GM19395 (cell line): ENCODE measurements at regions not wholly inside any gene's neighbourhood (a gene's known extent, or its start where the extent isn't known, plus 50 kb on each side); places are given as distances from the start of the nearest gene placed in this dataset.
A peak's percentile ranks its signal among the peaks of the same experiment; 100 is the strongest.

Source experiments
- ATAC-seq: cut with Tn5 transposase; IDR thresholded peaks from one replicate; pipeline ENCODE4 v1.9.1; 2021; ENCODE audit warnings: mild to moderate bottlenecking, moderate library complexity; ENCODE audit not compliant: unreplicated experiment

- no peak for ATAC-seq
Observed at GRCh38 chr2:102950371-102950946, 188.6 kb downstream of the TMEM182 start.

- ATAC-seq: no peak
Observed at GRCh38 chr2:102951249-102951648, 189.4 kb downstream of the TMEM182 start.

DNA sequence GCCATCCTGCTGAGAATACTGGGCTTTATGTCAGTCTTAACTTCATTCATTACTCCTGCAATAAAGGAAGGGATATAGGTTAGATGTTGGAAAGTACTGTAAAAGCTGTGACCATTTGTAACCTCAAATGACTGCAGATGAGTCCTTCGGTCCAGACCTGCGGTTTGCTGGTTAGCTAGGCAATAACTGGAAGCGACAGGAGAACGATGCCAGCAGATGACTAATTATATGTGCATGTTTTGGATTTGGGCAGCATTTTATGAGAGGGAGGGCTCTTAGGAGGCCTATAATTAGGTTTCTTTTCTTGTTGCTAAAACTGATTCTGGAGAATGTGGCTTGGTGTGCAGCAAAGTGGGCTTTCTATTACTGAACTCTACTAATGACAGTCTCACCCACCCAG is 205.6 kb downstream of the TMEM182 start:
- ATAC-seq: no peak

DNA sequence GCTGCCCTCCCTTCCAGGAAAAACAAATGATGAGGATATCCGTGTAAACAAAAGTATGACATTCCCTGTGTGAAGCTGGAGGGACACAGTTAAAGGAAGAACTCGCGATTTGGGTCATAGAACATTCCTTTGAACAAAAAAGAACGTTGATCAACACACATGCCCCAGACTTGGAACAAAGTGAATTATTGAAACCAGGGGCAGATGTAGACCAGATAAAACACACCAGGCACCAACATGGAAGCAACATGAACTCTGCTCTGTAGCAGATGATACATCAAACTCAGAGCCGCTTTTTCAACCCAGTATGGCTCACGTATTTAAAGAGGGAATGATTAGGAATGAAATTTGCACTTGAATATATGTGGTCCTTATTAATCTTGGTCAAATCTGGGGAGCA is 206.5 kb downstream of the TMEM182 start:
- ATAC-seq: no peak

DNA sequence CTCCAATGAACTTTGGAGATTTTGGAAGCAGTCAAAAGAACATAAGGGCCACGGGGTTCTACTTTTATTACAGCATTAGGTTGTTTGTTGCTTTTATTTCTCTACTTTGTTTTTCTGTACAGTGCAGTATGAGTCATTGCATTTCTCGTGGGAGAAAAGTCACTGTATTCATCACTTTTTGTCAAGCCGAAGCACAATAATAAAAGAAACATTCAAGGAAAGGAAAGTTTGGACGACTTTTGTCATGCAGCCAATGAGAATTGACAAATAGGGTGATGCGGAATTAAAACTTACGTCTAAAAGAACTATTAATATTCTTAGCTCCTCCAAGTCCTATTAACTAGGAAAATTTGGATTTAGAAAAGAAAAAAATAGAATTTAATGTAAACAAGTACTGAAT is 209.9 kb downstream of the TMEM182 start:
- no peak for ATAC-seq

DNA sequence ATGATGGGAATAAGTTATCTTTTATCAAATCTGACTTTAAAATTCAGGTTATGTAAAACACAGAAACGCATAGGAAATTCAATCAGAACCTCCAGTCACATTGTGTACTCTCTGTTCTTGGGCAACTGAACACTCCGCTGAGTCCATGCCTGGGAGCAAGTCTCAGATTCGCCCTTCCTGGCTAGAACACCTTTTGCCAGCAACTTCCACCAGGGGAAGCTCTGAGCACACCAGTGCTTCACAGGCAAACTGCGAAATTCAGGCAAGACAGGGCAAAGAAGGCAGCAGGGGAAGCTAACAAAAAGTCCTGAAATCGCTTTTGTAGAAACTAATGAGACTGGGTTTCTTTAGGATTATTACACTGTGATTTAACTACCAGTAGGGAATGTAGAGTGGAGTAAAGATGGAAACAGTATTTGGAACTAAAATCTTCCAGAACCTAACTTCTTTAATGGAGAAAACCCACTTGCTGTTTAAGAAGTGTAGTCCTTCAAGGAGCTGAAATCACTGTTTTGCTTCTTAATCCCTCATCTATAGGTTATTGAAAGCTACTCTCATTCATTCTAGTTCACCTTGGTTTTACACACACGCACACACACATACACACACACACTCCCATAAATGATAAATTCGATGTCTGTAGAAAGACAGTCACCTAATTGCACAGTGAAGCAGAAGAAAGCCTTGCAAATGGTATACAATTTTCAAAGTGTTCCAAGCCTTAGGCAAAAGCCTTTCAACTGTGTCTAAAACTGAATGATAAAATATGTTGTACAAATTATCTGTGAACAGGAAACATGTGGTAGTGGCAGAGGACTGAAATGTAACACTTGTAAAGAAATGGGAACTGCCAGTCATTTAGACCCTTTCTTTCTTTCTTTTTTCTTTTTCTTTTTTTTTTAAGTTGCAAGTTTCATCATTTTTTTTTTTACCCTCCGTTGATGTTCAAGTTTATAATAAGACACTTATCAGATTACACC is 214.5 kb downstream of the TMEM182 start:
- peak; percentile 65 for ATAC-seq

DNA sequence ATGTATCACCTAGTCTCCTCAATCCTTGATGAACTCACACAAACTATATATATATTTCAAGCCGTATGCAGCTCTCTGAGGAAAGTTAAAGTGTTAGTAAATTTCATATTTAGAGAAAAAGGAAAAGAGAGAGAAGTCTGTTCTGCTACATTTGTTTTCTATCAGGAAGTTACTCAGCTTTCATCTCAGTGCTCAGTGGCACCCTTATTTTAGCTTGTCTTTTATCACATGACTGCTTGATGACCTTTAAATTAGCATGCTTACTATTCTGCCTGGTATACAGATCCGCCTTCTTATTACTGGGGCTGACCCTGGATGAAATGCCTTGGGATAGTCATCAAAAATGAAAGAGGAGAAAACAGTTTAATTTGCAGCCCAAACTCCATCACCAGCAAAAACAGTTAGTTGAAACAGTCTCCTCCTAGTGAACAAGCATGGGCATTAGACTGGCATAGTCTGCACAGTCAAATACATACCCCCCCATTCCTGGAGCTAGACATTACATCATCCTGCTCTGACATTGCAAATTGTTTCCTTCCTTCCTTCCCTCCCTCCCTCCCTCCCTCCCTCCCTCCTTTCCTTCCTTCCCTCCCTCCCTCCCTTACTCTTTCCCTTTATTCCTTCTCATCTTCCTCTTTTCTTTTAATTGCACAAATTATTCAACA is 215.7 kb downstream of the TMEM182 start:
- ATAC-seq: no peak

DNA sequence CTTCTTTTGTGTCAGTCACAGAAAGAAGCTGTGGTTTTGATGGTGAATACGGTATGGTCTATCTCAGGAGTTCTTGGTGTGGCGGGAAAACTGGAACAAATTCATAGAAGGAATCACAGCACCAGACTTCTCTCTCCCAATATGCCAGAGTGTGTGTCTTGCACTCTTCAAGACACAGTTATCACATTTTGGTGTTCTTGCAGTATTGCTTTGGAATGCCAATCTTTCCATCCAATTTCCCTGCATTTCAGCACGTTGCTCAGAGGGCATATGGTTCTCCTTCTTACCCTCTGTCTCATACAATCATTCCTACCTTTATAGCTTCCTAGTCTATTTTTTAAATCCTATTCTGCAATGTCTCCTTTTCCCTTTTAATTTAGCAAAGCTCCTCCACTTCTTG is 216.3 kb downstream of the TMEM182 start:
- ATAC-seq: no peak

- no peak for ATAC-seq
Observed at GRCh38 chr2:102979429-102979828, 217.6 kb downstream of the TMEM182 start.

DNA sequence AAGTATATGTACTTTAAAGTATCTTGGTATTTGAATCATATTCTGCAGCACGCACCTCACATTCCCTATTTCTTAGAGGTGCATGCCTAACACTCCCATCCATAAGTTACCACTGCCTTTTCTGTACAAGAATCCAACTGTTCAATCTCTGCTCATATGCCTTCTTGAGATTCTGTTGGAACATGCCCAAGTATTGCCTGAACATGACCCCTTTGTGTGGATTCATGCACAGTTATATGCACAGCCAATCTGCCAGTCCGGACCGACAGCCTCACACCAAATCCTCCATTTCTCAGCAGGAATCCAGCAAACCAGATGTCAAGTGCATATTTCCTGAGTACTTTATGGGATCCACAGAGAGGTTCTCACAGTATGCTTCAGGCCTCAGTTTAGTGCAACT is 222.0 kb downstream of the TMEM182 start:
- no peak for ATAC-seq

- ATAC-seq: no peak
Observed at GRCh38 chr2:102986826-102987490, 225.1 kb downstream of the TMEM182 start.

DNA sequence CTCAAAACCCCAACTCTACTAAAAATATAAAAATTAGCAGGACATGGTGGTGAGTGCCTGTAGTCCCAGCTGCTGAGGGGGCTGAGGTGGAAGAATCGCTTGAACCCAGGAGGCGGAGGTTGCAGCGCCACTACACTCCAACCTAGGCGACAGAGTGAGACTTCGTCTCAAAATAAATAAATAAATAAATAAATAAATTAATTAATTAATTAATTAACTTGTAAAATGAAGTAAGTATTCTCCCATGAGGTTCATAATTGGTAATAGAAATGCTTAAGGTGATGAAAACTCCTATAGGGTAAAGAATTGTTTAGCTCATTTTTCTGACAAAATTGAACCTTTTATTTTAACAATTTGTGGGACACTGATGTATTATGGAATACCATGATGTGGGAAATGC is 230.8 kb downstream of the TMEM182 start:
- ATAC-seq: no peak

- ATAC-seq: no peak
Observed at GRCh38 chr2:102999958-103000357, 238.1 kb downstream of the TMEM182 start.

DNA sequence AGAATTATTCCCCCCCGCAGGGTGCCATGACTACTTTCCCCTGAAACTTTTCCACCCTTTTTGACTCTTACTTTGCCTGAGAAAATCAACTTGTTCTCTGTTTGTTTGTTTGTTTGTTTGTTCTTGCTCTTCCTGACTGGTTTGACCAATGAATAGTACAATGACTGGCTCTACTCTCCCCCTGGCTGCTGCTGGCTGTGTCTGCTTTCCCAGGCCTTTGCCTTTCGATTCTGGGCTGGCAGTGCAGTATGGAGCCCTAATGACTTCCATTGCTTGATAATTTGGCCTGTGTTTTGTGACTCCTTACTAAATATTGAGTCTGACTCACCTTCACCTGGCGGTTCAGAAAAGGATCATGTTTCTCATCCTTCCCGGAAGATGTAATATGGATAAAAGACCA is 241.1 kb downstream of the TMEM182 start:
- no peak for ATAC-seq

GRCh38 chr2:103003750-103004260 is 242.0 kb downstream of the TMEM182 start:
- ATAC-seq: no peak

- ATAC-seq: no peak
Observed at GRCh38 chr2:103004426-103004942, 242.7 kb downstream of the TMEM182 start.

GRCh38 chr2:103005393-103005792 is 243.6 kb downstream of the TMEM182 start:
- ATAC-seq: no peak

GRCh38 chr2:103007086-103007485 is 245.3 kb downstream of the TMEM182 start:
- no peak for ATAC-seq

GRCh38 chr2:103008586-103008985 is 246.8 kb downstream of the TMEM182 start:
- ATAC-seq: no peak

- no peak for ATAC-seq
Observed at GRCh38 chr2:103009871-103010270, 248.0 kb downstream of the TMEM182 start.

DNA sequence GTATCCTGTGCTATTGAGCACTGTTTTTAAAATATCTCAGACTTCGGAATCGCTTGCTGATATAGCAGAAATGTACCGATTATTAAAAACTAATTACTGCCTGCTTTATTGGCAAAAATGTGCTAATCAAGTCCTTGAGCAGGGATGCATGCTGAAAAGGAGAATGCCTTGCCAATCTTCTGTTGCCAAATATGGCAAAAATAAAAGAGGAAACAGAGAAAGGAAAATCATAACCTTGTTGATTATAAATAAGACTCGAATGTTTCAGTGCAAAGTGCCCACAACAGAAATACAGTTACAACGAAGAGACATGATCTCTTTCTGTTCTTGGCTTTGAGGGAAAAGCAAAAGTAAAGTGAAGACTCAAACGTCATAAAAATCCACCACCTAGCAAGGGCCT is 248.5 kb downstream of the TMEM182 start:
- no peak for ATAC-seq
